Heart right ventricle (tissue), 16 donors: ENCODE measurements at regions not wholly inside any gene's neighbourhood (a gene's known extent, or its start where the extent isn't known, plus 50 kb on each side); places are given as distances from the start of the nearest gene placed in this dataset.

Experiments used
- ATAC-seq, 8 donors: fragments of 200-7000 bp; cut with Tn5 transposase; one replicate each; pipeline ENCODE4 v1.9.1; 2020; ENCODE audit warnings: mild to moderate bottlenecking in 8 of 8, moderate library complexity in 8 of 8, moderate number of reproducible peaks in 1 of 8
- DNase-seq, 2 donors: peaks; one replicate each; pipeline ENCODE4 v3.0.0-alpha.2; 2020
- H3K27ac ChIP-seq, 10 donors: fragments of 200-600 bp; sonication (generic) in 2 of 10; one replicate each; pipeline versions ENCODE4 v1.5.0 to v1.8.0; 2020 to 2022; ENCODE audit warnings: mild to moderate bottlenecking in 3 of 10
- H3K27me3 ChIP-seq, 7 donors: fragments of 200-600 bp; one replicate each; pipeline ENCODE4 v1.8.0; 2021 to 2022; ENCODE audit warnings: mild to moderate bottlenecking in 2 of 7
- H3K36me3 ChIP-seq, 9 donors: fragments of 200-600 bp; sonication (generic) in 1 of 9; one replicate each; pipeline versions ENCODE4 v1.5.0 to v1.8.0; 2020 to 2022; ENCODE audit warnings: mild to moderate bottlenecking in 2 of 9
- H3K4me1 ChIP-seq, 9 donors: fragments of 200-600 bp; sonication (generic) in 1 of 9; one replicate each; pipeline versions ENCODE4 v1.5.0 to v1.8.0; 2020 to 2022; ENCODE audit warnings: mild to moderate bottlenecking in 4 of 9
- H3K4me3 ChIP-seq, 10 donors: fragments of 200-600 bp; sonication (generic) in 2 of 10; one replicate each; pipeline versions ENCODE4 v1.5.0 to v1.8.0; 2020 to 2022; ENCODE audit warnings: mild to moderate bottlenecking in 7 of 10, moderate library complexity in 2 of 10
- H3K9me3 ChIP-seq, 11 donors: fragments of 200-600 bp in 10 of 11; sonication (generic) in 2 of 11; one replicate each; pipeline versions ENCODE4 v1.5.0 to v1.8.0; 2013 to 2022; ENCODE audit warnings: mild to moderate bottlenecking in 2 of 11, control low read depth in 1 of 11, moderate library complexity in 1 of 11
- WGBS, 2 donors: extraction: QIAGEN DNeasy Blood & Tissue Kit; methylation state at CpG; one replicate each; pipeline ENCODE4 v1.1.7; 2013; ENCODE audit warnings: inconsistent platforms in 1 of 2; 5-methylcytosine and 5-hydroxymethylcytosine counted together
- intact Hi-C, 10 donors: fragments of 100-400 bp; cut with DNase I; formaldehyde crosslinking; loops; one replicate each; pipeline versions ENCODE4 v1.11.1 to v1.14.2; 2022
- TF ChIP-seq, protein P1 (sequence below), 9 donors: fragments of 200-600 bp; sonication (generic) in 2 of 9; IDR thresholded peaks; one replicate each; pipeline versions ENCODE4 v1.5.0 to v1.8.0; 2021 to 2022; ENCODE audit warnings: antibody characterized with exemption in 9 of 9, mild to moderate bottlenecking in 5 of 9, moderate library complexity in 1 of 9
- donor health status: Arrhythmogenic right ventricular cardiomyopathy.
- donor health status: ischemic (EF 13 %, LVEDD 7.1; RV severe dilation, severe dysfunction).
- donor health status: healthy with polysubstance abuse.
- donor health status: DM: no; HTN: yes; CAD: no.
- donor health status: DM: no; HTN: no; CAD: no.
- donor health status: ischemic (EF 25% LVEDD 6.9; RV normal size, moderate dysfunction).
- donor health status: ischemic (EF 25% LVEDD 5.7; RV mildly dilated, moderate dysfunction).
- donor health status: healthy.
- donor health status: DM: yes; HTN: yes; CAD: no.
- donor health status: Ischemic cardiomyopathy.
- donor health status: ischemic (EF 35%, LVEDD 5.7; RV mildly dilated, moderate dysfunction).
- donor health status: nonischemic (EF 11% LVEDD 7.7; RV severe dilation, severe dysfunction).
- donor health status: DM: yes; HTN: yes; CAD: no.
- donor health status: PGD.
- donor health status: ischemic (EF 29% LVEDD 5.4; RV normal size, mild dysfunction).
- donor health status: nonischemic (EF 23%, LVEDD 6.1; RV moderate dilation, normal function).

DNA sequence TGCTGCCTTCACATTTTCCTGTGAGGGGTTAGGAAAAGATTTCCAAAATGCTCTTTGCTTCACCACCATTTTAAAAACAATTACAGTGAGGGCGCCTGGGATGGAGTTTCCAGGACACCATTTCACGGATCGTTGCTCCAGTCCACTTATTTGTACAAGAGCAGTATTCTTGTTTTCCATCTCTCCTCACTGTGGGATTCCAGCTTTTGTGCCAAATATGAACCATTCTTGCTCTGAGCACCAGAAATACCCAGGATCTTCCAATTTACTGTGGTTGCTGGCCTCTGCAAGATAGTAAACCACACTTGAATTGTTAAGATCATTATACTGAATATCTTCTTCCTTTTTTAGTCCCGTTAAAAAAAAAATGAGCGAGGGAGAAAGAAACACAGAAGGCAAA is 899.5 kb downstream of the TLE1 start:
- no peak overlapping the region for H3K4me3 ChIP-seq
- WGBS, 2 donors: 87 to 91% methylated on average over 5 of the region's 5 CpGs
- peaks cover 0 to 8% (median 0%) of the 10 kb centered on the region in 11 donors for H3K9me3 ChIP-seq
- ATAC-seq (no peak), DNase-seq (no peak)
- TF ChIP-seq, protein P1, sequence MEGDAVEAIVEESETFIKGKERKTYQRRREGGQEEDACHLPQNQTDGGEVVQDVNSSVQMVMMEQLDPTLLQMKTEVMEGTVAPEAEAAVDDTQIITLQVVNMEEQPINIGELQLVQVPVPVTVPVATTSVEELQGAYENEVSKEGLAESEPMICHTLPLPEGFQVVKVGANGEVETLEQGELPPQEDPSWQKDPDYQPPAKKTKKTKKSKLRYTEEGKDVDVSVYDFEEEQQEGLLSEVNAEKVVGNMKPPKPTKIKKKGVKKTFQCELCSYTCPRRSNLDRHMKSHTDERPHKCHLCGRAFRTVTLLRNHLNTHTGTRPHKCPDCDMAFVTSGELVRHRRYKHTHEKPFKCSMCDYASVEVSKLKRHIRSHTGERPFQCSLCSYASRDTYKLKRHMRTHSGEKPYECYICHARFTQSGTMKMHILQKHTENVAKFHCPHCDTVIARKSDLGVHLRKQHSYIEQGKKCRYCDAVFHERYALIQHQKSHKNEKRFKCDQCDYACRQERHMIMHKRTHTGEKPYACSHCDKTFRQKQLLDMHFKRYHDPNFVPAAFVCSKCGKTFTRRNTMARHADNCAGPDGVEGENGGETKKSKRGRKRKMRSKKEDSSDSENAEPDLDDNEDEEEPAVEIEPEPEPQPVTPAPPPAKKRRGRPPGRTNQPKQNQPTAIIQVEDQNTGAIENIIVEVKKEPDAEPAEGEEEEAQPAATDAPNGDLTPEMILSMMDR (IDR thresholded peaks at IDR 0.05): no peak
- H3K27ac ChIP-seq: no peak overlapping the region
- no peaks in the 10 kb centered on the region for H3K36me3 ChIP-seq
- H3K4me1 ChIP-seq: peaks cover 0 to 6% (median 0%) of the 10 kb centered on the region in 9 donors
- H3K27me3 ChIP-seq: no peaks in the 10 kb centered on the region
- intact Hi-C loops: no loop called here

DNA sequence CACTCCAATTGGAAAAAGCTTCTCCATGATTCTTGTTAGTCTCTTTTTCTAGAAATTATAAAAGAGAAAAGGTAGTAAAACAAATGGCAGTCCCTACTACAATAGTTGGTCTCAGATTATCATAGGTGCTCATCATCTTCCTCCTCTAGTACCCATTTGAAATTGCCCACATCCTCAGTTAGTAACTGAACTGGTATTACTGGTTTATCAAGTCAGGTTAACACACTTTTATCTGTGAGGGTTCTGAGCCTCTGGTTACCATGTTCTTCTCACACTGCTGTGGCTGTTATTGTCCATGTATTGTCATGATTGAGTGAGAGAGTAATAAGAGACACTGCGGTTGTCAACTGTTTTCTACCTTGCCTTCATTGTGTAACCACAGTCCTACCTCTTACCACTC is 901.7 kb downstream of the TLE1 start:
- peaks cover 0 to 6% (median 0%) of the 10 kb centered on the region in 9 donors for H3K4me1 ChIP-seq
- DNase-seq (no peak), ATAC-seq (no peak)
- no peaks in the 10 kb centered on the region for H3K36me3 ChIP-seq
- no peak overlapping the region for H3K27ac ChIP-seq
- intact Hi-C loops: no loop called here
- WGBS, 2 donors: 92 to 96% methylated on average over 1 of the region's 1 CpG
- H3K9me3 ChIP-seq: peaks cover 0 to 5% (median 0%) of the 10 kb centered on the region in 11 donors
- no peaks in the 10 kb centered on the region for H3K27me3 ChIP-seq
- no peak overlapping the region for H3K4me3 ChIP-seq
- TF ChIP-seq, protein P1 (IDR thresholded peaks at IDR 0.05): no peak

- Histone ChIP-seq H3K4me1 (no peaks in the 10 kb centered on the region), H3K36me3 (no peaks in the 10 kb centered on the region), H3K27me3 (no peaks in the 10 kb centered on the region), H3K4me3 (no peak overlapping the region), H3K9me3 (peaks cover 0 to 5% (median 0%) of the 10 kb centered on the region in 11 donors), H3K27ac (no peak overlapping the region)
- no peak for DNase-seq
- intact Hi-C loops: no loop called here
- TF ChIP-seq, protein P1 (IDR thresholded peaks at IDR 0.05): no peak
- no peak for ATAC-seq
Measured at GRCh38 chr9:80784647-80785046, 904.7 kb downstream of the TLE1 start.

GRCh38 chr9:80775971-80776370 is 913.4 kb downstream of the TLE1 start:
- H3K27ac ChIP-seq: no peak overlapping the region
- no peaks in the 10 kb centered on the region for H3K27me3 ChIP-seq
- no peaks in the 10 kb centered on the region for H3K36me3 ChIP-seq
- no peak overlapping the region for H3K4me3 ChIP-seq
- intact Hi-C loops: no loop called here
- TF ChIP-seq, protein P1 (IDR thresholded peaks at IDR 0.05): no peak
- ATAC-seq (no peak), DNase-seq (no peak)
- no peaks in the 10 kb centered on the region for H3K9me3 ChIP-seq
- no peaks in the 10 kb centered on the region for H3K4me1 ChIP-seq

DNA sequence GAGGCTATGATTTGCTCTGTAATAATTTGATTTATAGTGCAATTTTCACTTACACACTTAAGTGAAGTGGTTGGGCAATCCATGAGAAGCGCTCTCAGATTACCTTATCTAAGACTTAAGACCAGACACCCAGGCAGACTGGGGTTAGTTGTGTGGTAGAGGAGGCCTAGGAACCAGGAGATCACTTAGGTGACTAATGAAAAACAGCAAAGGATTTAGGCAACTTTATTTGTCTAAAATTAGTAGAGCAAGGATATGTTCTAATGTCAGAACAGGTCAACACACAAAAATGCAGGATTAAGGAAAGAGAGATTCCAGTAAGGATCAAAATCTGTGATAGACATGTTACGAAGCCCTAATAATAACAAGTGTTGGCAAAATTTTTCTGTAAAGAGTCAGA is 913.8 kb downstream of the TLE1 start:
- Histone ChIP-seq H3K27me3 (no peaks in the 10 kb centered on the region), H3K9me3 (no peaks in the 10 kb centered on the region), H3K4me1 (no peaks in the 10 kb centered on the region), H3K27ac (no peak overlapping the region), H3K4me3 (no peak overlapping the region), H3K36me3 (no peaks in the 10 kb centered on the region)
- ATAC-seq (no peak), DNase-seq (no peak)
- intact Hi-C loops: no loop called here
- 80 to 86% methylated on average over 2 of the region's 2 CpGs for WGBS, 2 donors
- TF ChIP-seq, protein P1 (IDR thresholded peaks at IDR 0.05): no peak
